ENCODE measurements at regions not wholly inside any gene's neighbourhood (a gene's known extent, or its start where the extent isn't known, plus 50 kb on each side); places are given as distances from the start of the nearest gene placed in this dataset.

DNA sequence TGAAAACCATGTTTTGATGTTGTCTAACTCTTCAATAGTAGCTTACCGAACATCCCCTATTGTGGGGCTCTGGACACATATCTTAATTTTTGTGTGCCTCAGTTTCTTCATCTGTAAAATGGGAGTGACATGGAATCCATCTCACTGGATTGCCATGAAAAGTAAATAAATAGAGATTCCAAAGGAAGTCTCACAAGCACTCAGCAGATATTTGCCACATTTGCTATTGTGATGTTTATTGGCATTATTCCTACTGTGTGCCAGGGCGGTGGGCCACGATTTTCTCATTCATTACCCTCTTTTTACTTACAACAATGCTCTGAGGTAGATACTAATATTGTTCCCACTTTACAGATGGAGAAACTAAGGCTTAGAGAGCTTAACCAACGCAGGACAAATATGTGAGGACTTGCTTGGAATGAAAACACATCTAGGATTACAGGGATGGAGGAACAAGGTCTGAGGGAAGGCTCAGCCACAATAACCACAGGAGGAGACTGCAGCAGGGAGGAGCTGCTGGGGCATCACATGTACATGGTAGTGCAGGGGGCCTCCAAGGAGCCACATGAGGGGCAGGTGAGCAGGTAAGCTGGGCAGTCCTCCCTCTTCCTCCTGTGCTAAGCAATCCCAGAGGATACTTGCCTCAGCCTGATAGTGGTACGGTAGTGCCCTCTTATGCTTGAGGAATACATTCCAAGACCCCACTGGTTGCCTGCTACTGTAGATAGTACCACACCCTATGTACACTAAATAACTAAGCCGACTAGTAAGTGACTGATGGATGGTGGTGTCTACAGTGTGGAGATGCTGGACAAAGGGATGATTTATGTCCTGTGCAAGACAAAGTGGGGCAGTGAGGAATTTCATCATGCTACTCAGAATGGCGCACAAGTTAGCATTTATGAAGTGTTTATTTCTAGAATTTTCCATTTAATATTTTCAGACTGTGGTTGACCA is 176.9 kb downstream of the FOXA2 start:
- no peak overlapping the region for H3K56ac ChIP-seq (replicated peaks; ENCODE audit: insufficient read length, low read depth, low read length)
- no peak overlapping the region for H4K8ac ChIP-seq (ENCODE audit: extremely low read depth, insufficient read depth, low read length)
- no peaks in the 10 kb centered on the region for H3K9me3 ChIP-seq (ENCODE audit: insufficient read depth in 2 of 2, low read depth in 1 of 2, low read length in 1 of 2)
- H4K5ac ChIP-seq (ENCODE audit: insufficient read length, low read depth, low read length), result no peak overlapping the region
- no peaks in the 10 kb centered on the region for H3K23me2 ChIP-seq (ENCODE audit: low read depth, low read length)
- no peaks in the 10 kb centered on the region for H4K20me1 ChIP-seq (replicated peaks in 1 of 2; ENCODE audit: control insufficient read depth in 1 of 2, insufficient read depth in 2 of 2, low read length in 2 of 2)
- no peaks in the 10 kb centered on the region for H3K79me2 ChIP-seq (ENCODE audit: control insufficient read depth in 1 of 2, insufficient read depth in 2 of 2, low read length in 2 of 2)
- 0 out of 4 replicates have a peak, but pooled peaks of 1 of the 2 experiments have one; percentile 2 for TF ChIP-seq RAD21 (IDR thresholded peaks at IDR 0.05 in 1 of 2, conservative IDR thresholded peaks at IDR 0.05 in 1 of 2; ENCODE audit: low read depth in 2 of 2, low read length in 2 of 2)
- TF ChIP-seq HDAC2 (IDR thresholded peaks at IDR 0.05; ENCODE audit: borderline replicate concordance in 1 of 2, low read depth in 2 of 2, low read length in 2 of 2), result no peak
- peak; percentile 56; the same call in 1 of the 2 replicates for TF ChIP-seq KDM1A (IDR thresholded peaks at IDR 0.05; ENCODE audit: borderline replicate concordance, low read length)
- H3K9ac ChIP-seq (replicated peaks in 1 of 4; ENCODE audit: extremely low read depth in 1 of 4, low read depth in 3 of 4, low read length in 3 of 4), result no peak overlapping the region
- H3K23ac ChIP-seq (ENCODE audit: insufficient read length), result no peak overlapping the region
- peaks cover 0 to 9% (median 5%) of the 10 kb centered on the region in 4 experiments; a peak in 4 of 7 replicates for H3K27me3 ChIP-seq (replicated peaks in 1 of 4; ENCODE audit: control insufficient read depth in 3 of 4, extremely low read depth in 1 of 4, insufficient read depth in 3 of 4, low read length in 3 of 4)
- H3K14ac ChIP-seq (ENCODE audit: insufficient read length), result no peak overlapping the region
- no peak overlapping the region for H2BK5ac ChIP-seq (ENCODE audit: low read depth, low read length)
- H2AFZ ChIP-seq (ENCODE audit: low read length), result no peak overlapping the region
- H2BK120ac ChIP-seq (replicated peaks; ENCODE audit: low read depth, low read length), result no peak overlapping the region
- no peak for DNase-seq (ENCODE audit: low read depth in 1 of 2, low spot score in 2 of 2)
- POLR2A ChIA-PET (ENCODE audit: partially characterized antibody), result no interaction called here
- H2BK20ac ChIP-seq (ENCODE audit: low read length), result no peak overlapping the region
- H3K18ac ChIP-seq (ENCODE audit: extremely low read depth, low read length), result no peak overlapping the region
- H3K27ac ChIP-seq (ENCODE audit: low read depth, low read length), result no peak overlapping the region
- FAIRE-seq, result no peak
- no peak overlapping the region for H2BK12ac ChIP-seq (ENCODE audit: low read depth, low read length)
- H3K4me3 ChIP-seq (ENCODE audit: extremely low read depth in 1 of 4, insufficient read depth in 2 of 4, low read depth in 3 of 4, low read length in 4 of 4), result no peak overlapping the region
- no peak overlapping the region for H2AK5ac ChIP-seq (ENCODE audit: low read depth, low read length)
- H3K4me2 ChIP-seq (ENCODE audit: insufficient read depth in 1 of 2, low read depth in 2 of 2, low read length in 2 of 2), result no peak overlapping the region
- H2BK15ac ChIP-seq (ENCODE audit: low read length), result no peak overlapping the region; the same call in 1 of the 2 replicates
- no peaks in the 10 kb centered on the region for H3K79me1 ChIP-seq (ENCODE audit: low read depth, low read length)
- H4K91ac ChIP-seq (replicated peaks; ENCODE audit: insufficient read length, low read length), result no peak overlapping the region
- peaks cover 0 to 7% (median under 1%) of the 10 kb centered on the region in 4 experiments; a peak in 6 of 7 replicates for H3K4me1 ChIP-seq (replicated peaks in 1 of 4; ENCODE audit: control insufficient read depth in 3 of 4, insufficient read depth in 4 of 4, low read length in 3 of 4)
- H3K36me3 ChIP-seq (ENCODE audit: control insufficient read depth in 2 of 4, insufficient read depth in 4 of 4, low read length in 3 of 4), result no peaks in the 10 kb centered on the region
- H3K4ac ChIP-seq (replicated peaks; ENCODE audit: insufficient read length, low read depth, low read length), result no peak overlapping the region
- CTCF ChIA-PET (ENCODE audit: partially characterized antibody), result interaction anchor here (1.0 to 1.8 kb wide), 2 partner anchors 24 to 179 kb away, joined by 3 to 5 read pairs; no protein-coding TSS in a partner anchor
- WGBS, 2 experiments (ENCODE audit: extremely low coverage in 1 of 2, insufficient coverage in 1 of 2, insufficient read length in 1 of 2, insufficient replicate concordance in 2 of 2, low coverage in 1 of 2, low lambda C conversion rate in 2 of 2, missing lambda C conversion rate in 1 of 2), result 91% methylated on average over 7 of the region's 7 CpGs; no CpG with 5 or more reads in 1 of the 2 experiments

All from H1 (cell line).